ENCODE measurements at regions not wholly inside any gene's neighbourhood (a gene's known extent, or its start where the extent isn't known, plus 50 kb on each side); places are given as distances from the start of the nearest gene placed in this dataset.
A peak's percentile ranks its signal among the peaks of the same experiment; 100 is the strongest.

GRCh38 chr5:93161661-93162654, 419.1 kb downstream of the NR2F1-AS1 start:
- peak; percentile 84 for ATAC-seq
- no peaks in the 10 kb centered on the region for H3K36me3 ChIP-seq (ENCODE audit: control insufficient read depth, insufficient read depth, low read length)
- ChIA-PET POLR2A (no interaction called here), CTCF (no interaction called here)
- peaks cover 20% of the 10 kb centered on the region; the same call in 1 of the 2 replicates for H3K4me1 ChIP-seq (ENCODE audit: control insufficient read depth, insufficient read depth, low read length)
- in situ Hi-C loops (cut with HindIII; ENCODE audit: low pct_unique_long_range_greater_than_20kb, low sequenced_read_pairs) = no loop called here
- no peak for DNase-seq (ENCODE audit: low read depth, low spot score)
- BruUV-seq (replicated peaks) = no TSS peak
- TF ChIP-seq SIN3A (IDR thresholded peaks at IDR 0.05; ENCODE audit: borderline replicate concordance, insufficient read depth, low read depth, low read length) = no peak
- TF ChIP-seq TCF7L2 (IDR thresholded peaks at IDR 0.05; ENCODE audit: low read depth, low read length) = no peak
- no peak for TF ChIP-seq REST (IDR thresholded peaks at IDR 0.05; ENCODE audit: insufficient read depth in 1 of 2, low read depth in 2 of 2, low read length in 1 of 2)
- no peak for TF ChIP-seq CTCF (IDR thresholded peaks at IDR 0.05)
- TF ChIP-seq POLR2AphosphoS5 (IDR thresholded peaks at IDR 0.05; ENCODE audit: low read depth, low read length) = no peak
- peak overlapping the region; percentile 78 for H3K27ac ChIP-seq (ENCODE audit: low read length)
- no peaks in the 10 kb centered on the region for H3K27me3 ChIP-seq (ENCODE audit: control insufficient read depth, insufficient read depth, low read length)
- H3K9me3 ChIP-seq (ENCODE audit: control insufficient read depth, insufficient read depth, low read depth, low read length) = no peaks in the 10 kb centered on the region
- no peak overlapping the region for H3K4me3 ChIP-seq (ENCODE audit: low read depth in 2 of 2, low read length in 2 of 2)
- intact Hi-C loops (cut with micrococcal nuclease; ENCODE audit: unreplicated experiment) = no loop called here

GRCh38 chr5:93158841-93159240, 422.2 kb downstream of the NR2F1-AS1 start:
- H3K36me3 ChIP-seq (ENCODE audit: control insufficient read depth, insufficient read depth, low read length) = no peaks in the 10 kb centered on the region
- H3K4me1 ChIP-seq (ENCODE audit: control insufficient read depth, insufficient read depth, low read length) = peaks cover 13% of the 10 kb centered on the region; the same call in 1 of the 2 replicates
- no peak for ATAC-seq
- H3K27ac ChIP-seq (ENCODE audit: low read length) = peak overlapping the region; percentile 59; the same call in 1 of the 2 replicates
- no peaks in the 10 kb centered on the region for H3K27me3 ChIP-seq (ENCODE audit: control insufficient read depth, insufficient read depth, low read length)
- no TSS peak for BruUV-seq (replicated peaks)
- in situ Hi-C loops (cut with HindIII; ENCODE audit: low pct_unique_long_range_greater_than_20kb, low sequenced_read_pairs) (no loop called here), intact Hi-C loops (cut with micrococcal nuclease; ENCODE audit: unreplicated experiment) (no loop called here)
- CTCF ChIA-PET = no interaction called here
- DNase-seq (ENCODE audit: low read depth, low spot score) = no peak
- no peak overlapping the region for H3K4me3 ChIP-seq (ENCODE audit: low read depth in 2 of 2, low read length in 2 of 2)
- TF ChIP-seq CTCF (IDR thresholded peaks at IDR 0.05) (no peak), SIN3A (IDR thresholded peaks at IDR 0.05; ENCODE audit: borderline replicate concordance, insufficient read depth, low read depth, low read length) (no peak), REST (IDR thresholded peaks at IDR 0.05; ENCODE audit: insufficient read depth in 1 of 2, low read depth in 2 of 2, low read length in 1 of 2) (no peak), TCF7L2 (IDR thresholded peaks at IDR 0.05; ENCODE audit: low read depth, low read length) (no peak), POLR2AphosphoS5 (IDR thresholded peaks at IDR 0.05; ENCODE audit: low read depth, low read length) (no peak)
- POLR2A ChIA-PET = no interaction called here
- H3K9me3 ChIP-seq (ENCODE audit: control insufficient read depth, insufficient read depth, low read depth, low read length) = no peaks in the 10 kb centered on the region
